ENCODE measurements at regions not wholly inside any gene's neighbourhood (a gene's known extent, or its start where the extent isn't known, plus 50 kb on each side); places are given as distances from the start of the nearest gene placed in this dataset.

DNA sequence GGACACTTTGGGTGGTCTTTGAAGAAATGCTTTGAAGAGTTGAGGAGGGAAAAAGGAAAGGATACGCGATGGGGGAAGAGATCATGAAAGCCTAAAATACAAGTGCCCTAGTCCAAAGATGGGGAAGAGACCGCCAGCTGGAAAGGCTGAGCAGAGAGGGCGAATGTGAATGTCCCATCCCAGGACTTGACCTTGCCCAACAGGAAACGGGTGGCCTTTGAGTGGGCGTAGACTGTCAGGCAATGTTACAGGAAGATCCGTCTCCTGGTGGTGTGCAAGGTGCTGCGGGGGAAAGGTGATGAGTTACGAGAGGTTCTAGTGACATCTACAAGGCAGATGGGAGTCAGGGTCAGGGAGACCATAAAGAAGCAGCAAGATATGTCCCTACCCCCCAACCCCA lies 55.0 kb upstream of the TBXT start:
- TF ChIP-seq, protein P1, sequence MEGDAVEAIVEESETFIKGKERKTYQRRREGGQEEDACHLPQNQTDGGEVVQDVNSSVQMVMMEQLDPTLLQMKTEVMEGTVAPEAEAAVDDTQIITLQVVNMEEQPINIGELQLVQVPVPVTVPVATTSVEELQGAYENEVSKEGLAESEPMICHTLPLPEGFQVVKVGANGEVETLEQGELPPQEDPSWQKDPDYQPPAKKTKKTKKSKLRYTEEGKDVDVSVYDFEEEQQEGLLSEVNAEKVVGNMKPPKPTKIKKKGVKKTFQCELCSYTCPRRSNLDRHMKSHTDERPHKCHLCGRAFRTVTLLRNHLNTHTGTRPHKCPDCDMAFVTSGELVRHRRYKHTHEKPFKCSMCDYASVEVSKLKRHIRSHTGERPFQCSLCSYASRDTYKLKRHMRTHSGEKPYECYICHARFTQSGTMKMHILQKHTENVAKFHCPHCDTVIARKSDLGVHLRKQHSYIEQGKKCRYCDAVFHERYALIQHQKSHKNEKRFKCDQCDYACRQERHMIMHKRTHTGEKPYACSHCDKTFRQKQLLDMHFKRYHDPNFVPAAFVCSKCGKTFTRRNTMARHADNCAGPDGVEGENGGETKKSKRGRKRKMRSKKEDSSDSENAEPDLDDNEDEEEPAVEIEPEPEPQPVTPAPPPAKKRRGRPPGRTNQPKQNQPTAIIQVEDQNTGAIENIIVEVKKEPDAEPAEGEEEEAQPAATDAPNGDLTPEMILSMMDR (conservative IDR thresholded peaks at IDR 0.05; ENCODE audit: low read depth, low read length), result no peak
- TF ChIP-seq EZH2 (IDR thresholded peaks at IDR 0.05; ENCODE audit: low read length, unreplicated experiment) (no peak), EZH2phosphoT487 (IDR thresholded peaks at IDR 0.05; ENCODE audit: borderline replicate concordance, low read length) (no peak)

Measured in PC-3 (cell line).